GM10248 (cell line): ENCODE measurements at regions not wholly inside any gene's neighbourhood (a gene's known extent, or its start where the extent isn't known, plus 50 kb on each side); places are given as distances from the start of the nearest gene placed in this dataset.

Source experiments
- CTCF ChIA-PET: fragments of 300-600 bp; sonication (Branson Sonifier 250); formaldehyde crosslinking; extraction: SDS; loops from one replicate; lab custom pipeline; 2021; ENCODE audit warnings: antibody characterized with exemption; lab: Yijun Ruan, JAX
- POLR2A ChIA-PET: fragments of 350-650 bp; sonication (Branson Sonifier 250); formaldehyde crosslinking; extraction: SDS; loops from one replicate; lab custom pipeline; 2020; ENCODE audit warnings: antibody characterized with exemption; lab: Yijun Ruan, JAX
- DNase-seq: peaks from one replicate; pipeline ENCODE4 v3.0.0; 2012; ENCODE audit errors: extremely low spot score
- CTCF ChIP-seq: IDR thresholded peaks from 2 replicates; pipeline ENCODE4 v1.5.1; 2012; ENCODE audit warnings: mild to moderate bottlenecking, low read depth; ENCODE audit errors: extremely low read depth, missing control alignments, control extremely low read depth

- DNase-seq: no peak
- CTCF ChIA-PET: interaction anchor here (4.0 kb wide), 1 partner anchor 15 kb away, joined by 13 read pairs; no protein-coding TSS in a partner anchor
- POLR2A ChIA-PET: no interaction called here
- TF ChIP-seq CTCF: no peak
These were observed 108.5 kb downstream of the CDCA7 start for GRCh38 chr2:173462892-173463840.

GRCh38 chr2:173463846-173464245 lies 109.2 kb downstream of the CDCA7 start:
- no peak for DNase-seq
- POLR2A ChIA-PET: no interaction called here
- TF ChIP-seq CTCF: no peak
- CTCF ChIA-PET: no interaction called here

- POLR2A ChIA-PET: no interaction called here
- DNase-seq: no peak
- CTCF ChIA-PET: interaction anchor here (1.1 kb wide), 1 partner anchor 65 kb away, joined by 3 read pairs; no protein-coding TSS in a partner anchor
- no peak for TF ChIP-seq CTCF
These were observed 113.1 kb downstream of the CDCA7 start for GRCh38 chr2:173467751-173468150.

GRCh38 chr2:173468266-173468793 lies 113.7 kb downstream of the CDCA7 start:
- no peak for DNase-seq
- POLR2A ChIA-PET: no interaction called here
- CTCF ChIA-PET: interaction anchor here (1.1 kb wide), 1 partner anchor 65 kb away, joined by 3 read pairs; no protein-coding TSS in a partner anchor
- TF ChIP-seq CTCF: no peak

GRCh38 chr2:173472112-173472511 lies 117.4 kb downstream of the CDCA7 start:
- CTCF ChIA-PET: no interaction called here
- POLR2A ChIA-PET: no interaction called here
- no peak for TF ChIP-seq CTCF
- no peak for DNase-seq

GRCh38 chr2:173483137-173483536 lies 128.5 kb downstream of the CDCA7 start:
- ChIA-PET POLR2A (no interaction called here), CTCF (no interaction called here)
- no peak for DNase-seq
- no peak for TF ChIP-seq CTCF
